ENCODE measurements at regions not wholly inside any gene's neighbourhood (a gene's known extent, or its start where the extent isn't known, plus 50 kb on each side); places are given as distances from the start of the nearest gene placed in this dataset.

GRCh38 chr6:6966569-6966968 is 141.2 kb upstream of the RREB1 start:
- TF ChIP-seq, protein P1, sequence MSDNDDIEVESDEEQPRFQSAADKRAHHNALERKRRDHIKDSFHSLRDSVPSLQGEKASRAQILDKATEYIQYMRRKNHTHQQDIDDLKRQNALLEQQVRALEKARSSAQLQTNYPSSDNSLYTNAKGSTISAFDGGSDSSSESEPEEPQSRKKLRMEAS (IDR thresholded peaks at IDR 0.05) = no peak
- TF ChIP-seq TEAD4 (IDR thresholded peaks at IDR 0.05) = no peak
- TF ChIP-seq CREB1 (IDR thresholded peaks at IDR 0.05; ENCODE audit: low read depth) = no peak
- no peak for TF ChIP-seq CEBPB (IDR thresholded peaks at IDR 0.05)
- TF ChIP-seq, protein P2, sequence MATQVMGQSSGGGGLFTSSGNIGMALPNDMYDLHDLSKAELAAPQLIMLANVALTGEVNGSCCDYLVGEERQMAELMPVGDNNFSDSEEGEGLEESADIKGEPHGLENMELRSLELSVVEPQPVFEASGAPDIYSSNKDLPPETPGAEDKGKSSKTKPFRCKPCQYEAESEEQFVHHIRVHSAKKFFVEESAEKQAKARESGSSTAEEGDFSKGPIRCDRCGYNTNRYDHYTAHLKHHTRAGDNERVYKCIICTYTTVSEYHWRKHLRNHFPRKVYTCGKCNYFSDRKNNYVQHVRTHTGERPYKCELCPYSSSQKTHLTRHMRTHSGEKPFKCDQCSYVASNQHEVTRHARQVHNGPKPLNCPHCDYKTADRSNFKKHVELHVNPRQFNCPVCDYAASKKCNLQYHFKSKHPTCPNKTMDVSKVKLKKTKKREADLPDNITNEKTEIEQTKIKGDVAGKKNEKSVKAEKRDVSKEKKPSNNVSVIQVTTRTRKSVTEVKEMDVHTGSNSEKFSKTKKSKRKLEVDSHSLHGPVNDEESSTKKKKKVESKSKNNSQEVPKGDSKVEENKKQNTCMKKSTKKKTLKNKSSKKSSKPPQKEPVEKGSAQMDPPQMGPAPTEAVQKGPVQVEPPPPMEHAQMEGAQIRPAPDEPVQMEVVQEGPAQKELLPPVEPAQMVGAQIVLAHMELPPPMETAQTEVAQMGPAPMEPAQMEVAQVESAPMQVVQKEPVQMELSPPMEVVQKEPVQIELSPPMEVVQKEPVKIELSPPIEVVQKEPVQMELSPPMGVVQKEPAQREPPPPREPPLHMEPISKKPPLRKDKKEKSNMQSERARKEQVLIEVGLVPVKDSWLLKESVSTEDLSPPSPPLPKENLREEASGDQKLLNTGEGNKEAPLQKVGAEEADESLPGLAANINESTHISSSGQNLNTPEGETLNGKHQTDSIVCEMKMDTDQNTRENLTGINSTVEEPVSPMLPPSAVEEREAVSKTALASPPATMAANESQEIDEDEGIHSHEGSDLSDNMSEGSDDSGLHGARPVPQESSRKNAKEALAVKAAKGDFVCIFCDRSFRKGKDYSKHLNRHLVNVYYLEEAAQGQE (IDR thresholded peaks at IDR 0.05; ENCODE audit: low read depth) = no peak
- no peak for TF ChIP-seq EP300 (IDR thresholded peaks at IDR 0.05; ENCODE audit: borderline replicate concordance)
- TF ChIP-seq RAD21 (IDR thresholded peaks at IDR 0.05; ENCODE audit: low read depth) = no peak
- no peak for TF ChIP-seq TAF1 (IDR thresholded peaks at IDR 0.05; ENCODE audit: low read depth)
- TF ChIP-seq NFIC (IDR thresholded peaks at IDR 0.05) = no peak
- TF ChIP-seq YY1 (IDR thresholded peaks at IDR 0.05; ENCODE audit: low read depth) = no peak
- no peak for TF ChIP-seq ZBTB7A (IDR thresholded peaks at IDR 0.05; ENCODE audit: low read depth)
- TF ChIP-seq TCF12 (IDR thresholded peaks at IDR 0.05; ENCODE audit: low read depth) = no peak
- no peak for TF ChIP-seq FOXM1 (IDR thresholded peaks at IDR 0.05; ENCODE audit: borderline replicate concordance, low read depth)

Measured in Ishikawa (cell line).